GM19455 (cell line): ENCODE measurements at regions not wholly inside any gene's neighbourhood (a gene's known extent, or its start where the extent isn't known, plus 50 kb on each side); places are given as distances from the start of the nearest gene placed in this dataset.

Experiments
- ATAC-seq: cut with Tn5 transposase; IDR thresholded peaks from one replicate; pipeline ENCODE4 v1.9.1; 2021; ENCODE audit not compliant: unreplicated experiment

DNA sequence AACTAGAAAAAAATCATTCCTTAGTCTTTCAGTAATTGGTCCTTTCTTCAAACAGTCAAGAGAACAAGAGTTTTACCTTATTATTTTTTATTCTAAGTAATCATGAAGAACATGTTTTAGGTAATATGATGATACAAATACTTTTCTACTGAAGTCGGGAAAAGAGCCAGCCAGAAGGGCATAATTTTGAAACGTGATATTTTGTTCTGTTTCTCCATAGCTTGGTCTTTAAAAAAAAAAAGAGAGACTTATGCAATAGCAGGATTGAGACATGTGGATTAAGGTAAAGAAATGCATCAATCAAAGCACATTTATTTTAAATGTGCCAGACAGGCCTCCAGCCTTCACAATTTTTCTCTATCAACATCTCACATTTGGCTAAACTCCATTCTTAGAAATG, 1016.8 kb downstream of the CNTNAP5 start:
- ATAC-seq: no peak

DNA sequence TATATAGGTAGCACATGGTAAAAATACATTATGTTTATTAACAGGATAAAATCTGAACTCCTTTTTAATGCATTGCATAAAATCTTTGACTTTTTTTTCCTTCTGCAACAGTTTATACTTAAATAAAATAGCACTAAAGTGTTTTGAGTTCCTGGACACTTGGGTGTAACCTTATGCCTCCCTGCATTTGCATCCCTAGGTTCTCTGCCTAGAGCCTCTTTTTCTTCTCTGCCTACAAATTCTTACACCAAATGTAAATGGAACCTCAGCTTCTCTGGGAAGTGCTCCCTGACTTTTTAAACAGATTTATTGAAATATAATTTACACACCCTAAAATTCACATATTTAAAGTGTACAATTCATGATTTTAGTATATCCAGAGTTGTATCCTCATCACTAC, 1017.6 kb downstream of the CNTNAP5 start:
- ATAC-seq: no peak

DNA sequence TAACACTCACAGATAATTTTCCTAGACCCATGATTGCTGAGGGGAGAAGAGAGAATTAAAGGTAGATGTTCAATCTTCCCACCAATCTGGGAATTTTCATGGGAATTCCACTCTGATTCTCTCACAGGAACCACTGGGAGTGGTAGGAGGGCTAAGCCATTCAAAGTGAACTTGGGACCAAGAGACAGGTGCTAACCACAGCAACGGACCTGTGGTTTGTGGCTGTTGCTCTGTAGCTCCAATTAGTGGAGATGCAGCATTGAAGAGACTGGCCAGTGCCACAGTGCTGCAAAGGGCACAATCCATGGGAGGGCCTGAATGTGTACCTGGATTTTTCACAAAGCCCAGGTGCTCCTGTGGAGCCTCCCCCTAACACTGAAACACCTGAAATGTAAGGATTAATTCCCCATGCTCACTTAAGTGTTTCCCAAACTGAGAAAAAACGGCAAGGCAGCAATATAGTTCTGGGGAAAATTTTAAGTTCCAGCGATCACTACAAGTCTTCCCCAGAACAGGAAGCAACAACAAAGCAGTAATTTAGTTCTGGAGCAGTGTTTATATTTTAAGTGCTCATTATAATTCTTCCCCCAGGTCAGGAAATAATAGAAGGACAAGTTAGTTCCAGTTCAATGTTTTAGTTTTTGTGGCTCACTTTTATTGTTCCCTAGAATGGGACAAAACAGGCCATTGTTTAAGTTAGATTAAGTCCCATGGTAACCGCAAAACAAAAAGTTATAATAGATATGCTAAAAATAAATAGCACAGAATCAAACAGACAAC, 1045.8 kb downstream of the CNTNAP5 start:
- no peak for ATAC-seq

DNA sequence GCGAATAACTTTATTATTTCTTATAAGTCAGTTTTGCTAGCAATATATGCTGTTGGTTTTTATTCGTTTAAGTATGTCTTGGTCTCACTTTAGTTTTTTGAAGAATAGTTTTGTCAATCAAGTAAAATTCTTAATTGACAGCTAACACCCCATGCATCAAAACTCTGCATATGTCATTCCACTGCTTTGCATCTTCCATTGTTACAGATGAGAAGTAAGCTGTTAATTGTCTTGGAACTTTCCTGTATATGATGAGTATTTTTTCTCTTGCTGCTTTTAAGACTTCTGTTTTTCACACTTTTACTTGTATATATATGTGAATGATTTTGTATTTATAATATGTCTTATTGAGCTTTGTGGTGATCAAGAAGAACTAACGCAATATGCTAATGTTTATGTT, 1048.4 kb downstream of the CNTNAP5 start:
- ATAC-seq: no peak

DNA sequence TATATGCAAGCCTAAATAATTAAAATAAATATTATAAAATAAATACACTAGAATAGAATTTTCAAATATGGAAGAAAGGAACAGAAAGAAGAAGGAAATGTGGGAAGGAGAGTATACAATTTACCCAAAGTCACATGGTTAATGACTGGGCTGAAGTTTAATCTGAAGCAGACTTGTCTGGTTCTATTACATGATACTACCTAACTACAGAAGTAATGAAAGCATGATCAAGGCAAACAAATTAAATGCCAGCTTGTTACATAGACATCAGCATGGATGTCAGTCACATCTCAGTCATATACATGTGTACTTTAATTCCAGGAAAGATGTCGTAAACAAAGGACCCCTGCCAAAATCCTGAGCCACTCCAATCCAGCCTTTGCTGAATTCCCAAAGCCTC, 1060.8 kb downstream of the CNTNAP5 start:
- ATAC-seq: no peak

DNA sequence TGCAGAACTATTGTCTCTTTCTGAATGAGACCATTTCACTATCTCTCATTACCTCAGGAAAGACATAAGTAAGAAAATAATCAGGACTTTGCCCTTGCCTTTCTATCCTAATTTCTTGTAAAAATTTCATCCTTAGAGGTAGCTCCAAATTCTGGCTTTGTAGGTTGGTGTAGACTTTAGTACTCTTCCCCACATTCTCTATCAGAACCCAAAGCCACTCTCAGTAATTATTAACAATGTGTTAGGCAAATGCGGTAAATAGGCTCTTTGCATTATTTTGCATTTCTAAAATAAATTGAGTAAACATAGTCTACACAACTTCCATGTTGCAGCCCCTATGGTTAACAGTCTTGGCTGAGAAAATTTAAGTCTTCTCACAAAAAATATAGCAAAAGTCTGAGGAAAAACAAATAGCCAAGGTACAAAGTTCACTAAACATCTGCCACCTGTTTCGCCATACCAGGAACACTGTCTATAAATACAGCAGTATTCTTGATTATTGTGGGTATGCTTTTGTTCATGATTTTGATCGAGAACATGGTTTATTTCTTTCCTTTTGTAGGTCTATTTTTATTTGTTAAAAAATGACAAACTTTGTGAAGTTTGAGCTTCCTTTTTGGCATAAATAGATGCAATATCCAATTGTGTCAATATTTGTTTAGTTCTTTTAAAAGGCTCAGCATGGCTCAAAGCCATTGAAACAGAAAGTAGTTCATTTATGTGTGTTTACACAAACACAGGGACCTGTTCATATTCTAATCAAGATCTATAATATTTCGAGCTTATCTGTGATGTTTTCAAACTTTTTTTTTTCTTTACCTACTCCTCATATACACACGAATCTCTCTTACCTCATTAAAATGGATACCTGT, 1061.5 kb downstream of the CNTNAP5 start:
- ATAC-seq: no peak

DNA sequence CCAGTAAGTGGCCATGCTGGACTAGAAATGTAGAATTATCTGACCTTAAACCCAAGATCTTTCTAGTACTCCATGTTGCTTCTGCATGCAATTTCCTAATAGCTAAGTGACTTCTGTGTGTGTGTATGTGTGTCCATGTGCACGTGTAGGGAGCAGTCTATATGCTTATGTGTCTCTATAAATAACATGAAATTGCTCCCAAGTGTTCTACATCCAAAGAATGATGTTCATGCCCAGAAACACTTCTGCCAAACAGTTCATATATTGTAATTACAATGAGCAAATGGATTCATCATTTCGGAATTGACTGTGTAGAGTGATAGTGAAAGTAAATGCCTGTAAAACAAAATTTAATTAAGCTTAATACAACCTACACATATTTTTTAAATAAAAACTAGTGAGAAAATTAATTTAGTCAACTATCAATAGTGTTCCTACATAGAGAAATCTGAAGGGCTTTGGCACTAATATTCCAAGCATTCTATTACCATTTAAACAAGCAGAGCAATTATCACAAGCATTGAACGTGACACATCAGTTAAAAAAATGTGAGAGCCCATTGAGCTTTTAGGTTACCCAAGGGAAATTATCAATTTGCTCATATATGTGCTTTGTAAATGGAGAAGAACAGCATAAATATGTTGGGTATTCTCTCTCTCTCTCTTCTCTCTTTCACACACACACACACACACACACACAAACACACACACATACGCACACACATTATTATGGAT, 1067.4 kb downstream of the CNTNAP5 start:
- no peak for ATAC-seq

DNA sequence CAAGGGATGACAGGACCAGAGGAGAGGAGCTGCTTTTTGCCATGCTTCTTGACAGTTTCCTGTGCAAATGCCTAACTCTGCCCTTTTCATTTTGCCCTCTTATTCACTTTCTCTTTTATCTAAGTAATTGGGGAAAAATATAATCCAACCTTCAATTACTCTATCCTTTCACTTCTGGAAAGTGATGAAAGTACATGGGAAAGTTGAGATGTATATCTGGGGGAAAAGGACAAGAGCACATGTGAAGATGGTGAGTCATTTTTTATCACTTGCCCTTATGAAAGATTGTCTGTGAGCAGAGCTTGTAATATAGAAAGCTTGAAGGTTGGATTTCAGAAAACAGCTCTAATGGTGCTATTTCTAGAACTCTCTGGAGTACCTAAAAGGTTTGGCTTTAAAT, 1070.7 kb downstream of the CNTNAP5 start:
- no peak for ATAC-seq

DNA sequence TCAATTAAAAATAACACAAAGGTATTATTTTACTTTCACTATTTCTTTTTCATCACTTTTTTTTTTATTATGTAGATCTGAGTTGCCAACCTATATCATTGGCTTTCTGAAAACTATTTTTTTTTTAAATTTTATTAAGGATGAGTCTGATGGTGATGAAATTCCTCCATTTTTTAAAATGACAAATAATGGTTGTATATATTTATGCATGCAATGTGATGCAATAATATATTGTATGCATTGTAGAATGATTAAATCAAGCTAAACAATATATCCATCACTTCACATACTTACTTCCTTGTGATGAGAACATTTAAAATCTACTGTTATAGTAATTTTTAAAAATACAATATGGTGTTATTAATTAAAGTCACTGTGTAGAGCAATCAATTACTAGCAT, 1081.6 kb downstream of the CNTNAP5 start:
- no peak for ATAC-seq

DNA sequence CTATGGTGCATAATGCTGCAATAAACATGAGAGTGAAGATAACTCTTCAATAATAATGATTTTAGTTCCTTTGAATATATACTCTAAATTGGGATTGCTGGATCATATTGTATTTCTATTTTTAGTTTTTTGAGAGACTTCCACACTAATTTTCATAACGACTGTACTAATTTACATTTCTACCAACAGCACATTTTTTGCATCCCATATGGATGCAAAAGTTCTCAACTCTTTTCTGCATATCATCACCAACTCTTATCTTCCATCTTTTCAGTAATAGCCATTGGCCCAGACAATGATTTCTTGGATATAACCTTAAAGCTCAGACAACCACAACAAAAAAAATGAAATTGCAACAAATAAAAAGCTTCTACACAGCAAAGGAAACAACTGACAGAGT, 1082.4 kb downstream of the CNTNAP5 start:
- no peak for ATAC-seq

DNA sequence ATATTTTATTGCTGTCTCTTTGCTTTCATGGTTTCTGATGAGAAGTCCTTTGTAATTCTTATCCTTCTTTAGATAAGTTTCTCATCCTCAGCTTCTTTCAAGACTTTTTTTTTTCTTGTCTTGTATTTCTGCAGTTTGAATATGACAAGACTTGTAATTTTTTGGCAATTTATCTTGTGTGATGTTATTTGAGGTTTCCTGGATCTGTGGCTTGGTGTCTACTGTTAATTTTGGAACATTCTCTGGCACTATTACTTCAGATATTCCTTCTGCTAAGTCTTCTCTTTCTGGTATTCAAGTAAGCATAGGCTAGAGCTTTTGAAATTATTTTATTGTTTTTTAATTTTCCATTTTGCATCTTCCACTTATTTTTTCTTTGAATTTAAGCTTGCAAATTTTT, 1083.2 kb downstream of the CNTNAP5 start:
- no peak for ATAC-seq

DNA sequence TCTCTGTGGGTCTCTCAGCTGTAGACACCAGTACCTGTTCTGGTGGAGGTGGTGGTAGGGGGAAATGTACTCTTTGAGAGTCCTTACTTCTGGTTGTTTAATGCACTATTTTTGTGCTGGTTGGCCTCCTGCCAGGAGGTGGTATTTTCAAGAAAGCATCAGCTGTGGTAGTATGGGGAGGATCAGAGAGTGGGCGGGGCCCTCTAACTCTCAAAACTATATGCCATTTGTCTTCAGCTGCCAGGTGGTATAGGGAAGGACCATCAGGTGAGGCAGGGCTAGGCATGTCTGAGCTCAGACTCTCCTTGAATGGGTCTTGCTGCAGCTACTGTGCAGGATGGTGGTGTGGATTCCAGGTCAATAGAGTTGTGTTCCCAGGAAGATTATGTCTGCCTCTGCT, 1100.8 kb downstream of the CNTNAP5 start:
- ATAC-seq: no peak

DNA sequence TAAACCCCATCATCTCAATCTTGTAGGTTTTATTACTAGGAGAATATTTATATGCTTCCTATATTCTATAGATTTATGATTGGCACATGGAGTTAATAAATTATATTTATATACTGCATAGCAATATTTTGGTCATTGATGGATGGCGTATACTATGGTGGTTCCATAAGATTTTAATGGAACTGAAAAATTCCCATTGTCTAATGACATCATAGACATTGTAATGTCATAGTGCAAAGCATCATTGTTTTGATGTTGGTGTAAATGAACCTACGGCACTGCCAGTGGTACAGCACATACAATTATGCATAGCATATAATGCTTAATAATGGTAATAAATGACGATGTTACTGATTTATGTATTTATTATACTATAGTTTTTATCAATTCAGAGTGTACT, 1135.9 kb downstream of the CNTNAP5 start:
- no peak for ATAC-seq

DNA sequence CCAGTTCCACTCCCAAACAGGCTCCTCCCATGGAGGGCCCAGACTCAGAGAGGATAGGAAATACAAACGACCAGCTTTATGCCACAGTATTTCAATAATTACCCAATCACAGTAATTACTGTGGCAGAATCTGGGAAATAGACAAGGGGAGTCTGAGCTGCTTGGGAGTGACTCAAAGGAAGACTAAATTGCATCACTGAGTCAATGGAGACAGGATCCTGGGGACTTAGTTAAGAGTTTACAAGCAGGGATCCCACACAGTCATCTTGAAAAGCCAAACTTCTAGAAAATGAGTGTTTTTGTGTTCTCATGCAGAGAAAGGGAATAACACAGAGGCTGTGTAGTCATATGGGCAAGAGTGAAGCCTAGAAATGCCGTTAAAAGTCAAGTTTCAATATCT, 1142.1 kb downstream of the CNTNAP5 start:
- ATAC-seq: no peak

DNA sequence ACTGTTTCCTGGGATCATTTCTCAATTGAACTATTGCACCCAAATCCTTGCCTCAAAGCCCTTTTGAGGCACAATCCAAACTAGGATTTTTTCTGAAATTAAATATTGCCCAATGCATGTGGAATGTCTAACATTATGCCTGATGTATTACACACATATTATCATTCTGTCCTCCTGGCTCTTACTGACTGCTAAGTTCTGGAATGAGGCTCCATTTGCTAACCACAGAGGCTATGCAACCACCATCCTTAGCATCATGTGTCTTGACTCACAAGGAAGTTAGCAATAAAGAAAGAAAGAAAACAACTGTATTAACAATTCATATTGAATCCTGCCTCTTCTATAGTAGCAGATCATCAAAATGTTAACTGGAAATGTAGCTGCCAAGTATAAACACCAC, 1142.7 kb downstream of the CNTNAP5 start:
- ATAC-seq: no peak

DNA sequence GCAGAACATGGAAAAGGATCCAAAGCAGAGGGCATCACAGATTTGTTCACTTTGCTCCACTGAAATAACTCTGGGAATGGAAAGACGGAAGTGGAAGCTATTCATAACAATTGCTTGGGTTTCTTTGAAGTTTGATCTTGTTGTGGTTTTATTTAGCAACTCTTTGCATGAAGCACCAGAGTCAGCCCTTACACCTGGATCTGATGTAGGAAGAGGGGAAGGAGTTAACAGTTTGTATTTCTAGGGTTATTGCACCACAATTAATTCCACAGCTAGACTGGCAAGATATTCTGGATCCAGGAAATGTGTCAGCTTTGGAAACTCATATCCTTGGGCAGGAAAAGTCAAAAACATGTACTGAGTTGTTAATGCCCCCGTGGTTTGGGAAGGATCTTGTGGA, 1143.4 kb downstream of the CNTNAP5 start:
- ATAC-seq: no peak

DNA sequence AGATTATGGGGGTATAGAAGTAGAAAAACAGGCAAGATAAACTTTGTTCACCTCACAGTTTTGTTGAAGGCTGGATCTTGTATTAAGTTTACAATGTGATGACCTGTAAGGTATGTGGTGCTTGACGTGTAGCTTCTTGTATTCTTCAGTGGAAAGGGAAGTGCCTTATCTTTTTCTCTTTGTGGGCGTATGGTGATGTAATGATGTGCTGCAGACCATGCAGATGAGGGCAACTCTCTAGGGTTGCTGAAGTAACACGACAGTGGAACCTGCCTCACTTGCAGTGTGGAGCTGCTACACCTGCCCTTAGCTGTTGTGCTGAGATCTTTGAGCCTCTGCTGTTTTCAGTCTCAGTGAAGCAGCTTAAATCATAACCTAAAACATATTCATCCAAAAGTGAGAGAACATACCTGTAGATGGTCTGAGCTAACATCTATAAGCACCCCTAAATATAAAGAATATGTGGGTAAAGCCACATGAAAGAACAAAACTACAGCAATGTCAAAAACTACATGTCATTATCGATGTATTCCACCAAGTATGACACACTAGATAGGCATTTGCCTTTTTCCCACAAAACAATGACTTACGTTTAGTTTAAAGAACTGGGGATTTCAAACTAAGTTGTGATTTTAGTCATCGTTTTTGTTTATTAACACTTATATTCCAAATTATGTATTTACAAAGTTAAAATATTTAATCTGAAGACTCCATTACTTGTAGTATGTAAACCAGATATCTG, 1144.1 kb downstream of the CNTNAP5 start:
- ATAC-seq: no peak

DNA sequence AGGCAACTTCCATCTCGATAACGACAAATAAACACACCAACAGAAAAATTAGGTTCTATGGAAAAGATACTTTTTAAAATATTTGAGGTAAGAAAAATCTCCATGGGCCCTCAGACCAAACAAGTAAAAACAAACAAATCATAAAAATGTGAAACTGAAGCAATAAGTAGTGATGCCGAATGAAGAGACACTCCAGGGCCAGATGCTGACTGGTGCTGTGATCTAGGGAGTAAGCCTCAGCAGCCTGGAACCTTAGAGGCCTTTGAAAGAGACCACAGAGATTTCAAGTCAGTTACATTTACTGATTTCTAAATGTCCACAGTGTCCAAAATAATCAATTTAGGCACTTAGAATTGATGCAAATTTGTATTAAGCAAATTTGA, 1144.7 kb downstream of the CNTNAP5 start:
- ATAC-seq: no peak

DNA sequence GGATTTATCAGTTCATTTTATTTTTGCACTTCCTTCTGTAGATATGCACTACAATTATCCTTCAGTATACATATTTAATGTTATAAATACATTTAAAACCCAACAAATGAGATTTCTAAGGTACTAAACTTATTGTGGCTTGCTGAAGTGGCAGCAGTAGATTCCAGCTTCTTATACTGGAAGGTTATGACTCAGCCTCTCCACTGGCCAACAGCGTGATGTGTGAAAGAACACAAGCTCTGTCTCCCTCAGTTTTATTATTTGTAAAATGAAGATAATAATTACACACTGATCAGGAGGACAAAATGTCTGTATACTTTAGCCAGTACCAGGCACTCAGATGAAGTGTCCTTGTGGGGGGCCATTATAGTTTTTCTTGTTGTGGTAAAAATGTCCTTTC, 1147.1 kb downstream of the CNTNAP5 start:
- ATAC-seq: no peak

DNA sequence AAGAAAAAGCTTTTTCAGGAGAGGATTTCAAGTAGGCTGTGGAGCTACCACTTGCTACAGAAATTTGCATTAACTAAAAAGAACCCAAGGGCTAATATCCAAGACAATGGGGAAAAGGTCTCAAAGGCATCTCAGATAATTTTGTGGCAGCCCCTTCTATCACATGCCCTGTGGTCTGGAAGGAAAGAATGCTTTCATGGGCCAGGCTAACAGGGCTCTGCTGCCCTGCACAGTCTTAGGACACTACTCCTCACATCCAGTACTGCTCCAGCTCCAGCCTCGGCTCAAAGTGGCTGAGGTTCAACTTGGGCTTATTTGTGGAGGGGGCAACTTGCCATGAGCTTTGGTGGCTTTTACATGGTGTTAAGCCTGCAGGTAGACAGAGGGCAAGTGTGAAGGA, 1150.3 kb downstream of the CNTNAP5 start:
- no peak for ATAC-seq

DNA sequence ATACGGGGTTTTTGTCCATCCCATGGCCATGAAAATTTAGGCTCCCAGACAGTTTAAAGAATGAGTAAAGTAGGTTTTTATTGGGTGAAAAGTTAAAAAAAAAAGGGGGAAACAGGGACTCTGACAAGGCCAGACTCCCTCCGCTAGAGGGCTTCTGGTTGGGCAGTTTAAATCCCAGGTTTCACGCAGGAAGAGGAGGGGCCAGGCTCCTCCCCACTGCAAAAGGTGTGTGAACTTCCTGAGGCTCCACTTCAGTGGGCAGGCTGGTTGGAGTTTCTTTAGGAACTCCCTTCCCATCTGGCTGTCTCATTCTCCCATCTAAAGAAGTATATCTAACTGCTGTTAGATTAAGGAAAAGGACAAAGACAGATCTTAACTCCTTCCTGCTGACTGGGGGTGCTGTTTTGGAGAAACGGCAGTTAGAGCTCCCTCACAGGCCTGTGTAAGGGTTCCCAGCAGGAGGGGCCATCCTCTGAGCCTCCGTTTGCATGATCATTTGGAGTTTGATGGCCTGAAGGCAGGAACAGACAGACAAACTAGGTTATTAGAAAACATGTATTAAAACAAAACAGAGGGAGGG, 1160.7 kb downstream of the CNTNAP5 start:
- ATAC-seq: no peak
